ENCODE measurements at regions not wholly inside any gene's neighbourhood (a gene's known extent, or its start where the extent isn't known, plus 50 kb on each side); places are given as distances from the start of the nearest gene placed in this dataset.

DNA sequence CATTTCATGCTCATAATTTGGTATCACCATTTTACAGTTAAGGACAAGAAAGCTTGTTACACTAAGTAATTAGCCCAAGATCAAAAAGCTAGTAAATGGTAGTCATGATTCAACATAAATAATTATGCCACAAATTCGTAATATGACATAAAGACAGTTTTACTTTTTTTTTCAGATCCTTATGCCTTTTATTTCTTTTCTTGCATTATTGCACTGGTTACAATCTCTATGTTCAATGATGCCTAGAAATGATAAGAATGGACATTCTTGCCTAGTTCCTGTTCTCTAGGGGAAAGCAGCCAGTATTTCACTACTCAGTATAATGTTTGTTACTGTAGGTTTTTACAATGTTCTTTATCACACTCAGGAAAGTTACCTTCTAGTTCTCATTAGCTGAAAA, 106.4 kb upstream of the ARHGAP5 start:
- TF ChIP-seq, protein P1, sequence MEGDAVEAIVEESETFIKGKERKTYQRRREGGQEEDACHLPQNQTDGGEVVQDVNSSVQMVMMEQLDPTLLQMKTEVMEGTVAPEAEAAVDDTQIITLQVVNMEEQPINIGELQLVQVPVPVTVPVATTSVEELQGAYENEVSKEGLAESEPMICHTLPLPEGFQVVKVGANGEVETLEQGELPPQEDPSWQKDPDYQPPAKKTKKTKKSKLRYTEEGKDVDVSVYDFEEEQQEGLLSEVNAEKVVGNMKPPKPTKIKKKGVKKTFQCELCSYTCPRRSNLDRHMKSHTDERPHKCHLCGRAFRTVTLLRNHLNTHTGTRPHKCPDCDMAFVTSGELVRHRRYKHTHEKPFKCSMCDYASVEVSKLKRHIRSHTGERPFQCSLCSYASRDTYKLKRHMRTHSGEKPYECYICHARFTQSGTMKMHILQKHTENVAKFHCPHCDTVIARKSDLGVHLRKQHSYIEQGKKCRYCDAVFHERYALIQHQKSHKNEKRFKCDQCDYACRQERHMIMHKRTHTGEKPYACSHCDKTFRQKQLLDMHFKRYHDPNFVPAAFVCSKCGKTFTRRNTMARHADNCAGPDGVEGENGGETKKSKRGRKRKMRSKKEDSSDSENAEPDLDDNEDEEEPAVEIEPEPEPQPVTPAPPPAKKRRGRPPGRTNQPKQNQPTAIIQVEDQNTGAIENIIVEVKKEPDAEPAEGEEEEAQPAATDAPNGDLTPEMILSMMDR (conservative IDR thresholded peaks at IDR 0.05; ENCODE audit: low read length): no peak
- TF ChIP-seq EZH2phosphoT487 (IDR thresholded peaks at IDR 0.05; ENCODE audit: borderline replicate concordance): no peak
